CD4-positive, alpha-beta T cell (primary cell): ENCODE measurements at regions not wholly inside any gene's neighbourhood (a gene's known extent, or its start where the extent isn't known, plus 50 kb on each side); places are given as distances from the start of the nearest gene placed in this dataset.

Source experiments
- ATAC-seq: fragments of 200-7000 bp; cut with Tn5 transposase; one replicate; pipeline ENCODE4 v1.10.0; 2022; ENCODE audit warnings: mild to moderate bottlenecking; ENCODE audit not compliant: poor library complexity
- CTCF ChIA-PET: fragments of 350-600 bp; sonication (Branson Sonifier 250); formaldehyde crosslinking; loops from one replicate; lab custom pipeline; 2021; ENCODE audit warnings: antibody characterized with exemption, inconsistent platforms; lab: Charles Lee
- POLR2A ChIA-PET: fragments of 350-600 bp; sonication (Branson Sonifier 250); formaldehyde crosslinking; loops from one replicate; lab custom pipeline; 2021; ENCODE audit warnings: antibody characterized with exemption, inconsistent platforms; lab: Charles Lee
- DNase-seq, 14 experiments: peaks; one replicate each; pipeline ENCODE4 v3.0.0-alpha.2; 2013 to 2020; ENCODE audit warnings: mixed read lengths in 2 of 14
- H3K27ac ChIP-seq, 2 donors: one replicate each; pipeline versions ENCODE4 v1.5.1 to v1.7.0; 2013; ENCODE audit warnings: low read length in 2 of 2, low read depth in 1 of 2, mild to moderate bottlenecking in 1 of 2
- H3K27me3 ChIP-seq, 2 experiments: 1 replicate in 1 of 2; 2 replicates in 1 of 2; pipeline versions ENCODE4 v1.6.1 to v1.7.0; 2013; ENCODE audit warnings: low read length in 2 of 2, control low read depth in 1 of 2, mild to moderate bottlenecking in 1 of 2, moderate library complexity in 1 of 2; ENCODE audit not compliant: insufficient read depth in 2 of 2, control insufficient read depth in 1 of 2
- H3K36me3 ChIP-seq: one replicate; pipeline ENCODE4 v1.6.1; 2013; ENCODE audit warnings: low read length, control low read depth; ENCODE audit not compliant: insufficient read depth
- H3K4me1 ChIP-seq: one replicate; pipeline ENCODE4 v1.6.1; 2013; ENCODE audit warnings: low read length, control low read depth; ENCODE audit not compliant: insufficient read depth
- H3K4me3 ChIP-seq: one replicate; pipeline ENCODE4 v1.5.1; 2013; ENCODE audit warnings: mild to moderate bottlenecking, low read length, moderate library complexity
- H3K9me3 ChIP-seq, 2 experiments: 1 replicate in 1 of 2; 2 replicates in 1 of 2; pipeline versions ENCODE4 v1.6.1 to v1.7.0; 2013; ENCODE audit warnings: low read length in 2 of 2, mild to moderate bottlenecking in 2 of 2, control low read depth in 1 of 2, moderate library complexity in 1 of 2; ENCODE audit not compliant: control insufficient read depth in 1 of 2, insufficient read depth in 1 of 2
- H3K27ac Mint-ChIP-seq: one replicate; pipeline ENCODE4 v1.8.0; 2020; ENCODE audit warnings: mixed read lengths
- H3K27me3 Mint-ChIP-seq: one replicate; pipeline ENCODE4 v1.8.0; 2021; ENCODE audit warnings: mixed read lengths
- H3K36me3 Mint-ChIP-seq: one replicate; pipeline ENCODE4 v1.8.0; 2021; ENCODE audit warnings: low read depth, mixed read lengths
- H3K4me1 Mint-ChIP-seq: one replicate; pipeline ENCODE4 v1.8.0; 2021; ENCODE audit warnings: low read depth, mixed read lengths
- H3K4me3 Mint-ChIP-seq: one replicate; pipeline ENCODE4 v1.8.0; 2020; ENCODE audit warnings: mild to moderate bottlenecking, mixed read lengths
- H3K9me3 Mint-ChIP-seq: one replicate; pipeline ENCODE4 v1.8.0; 2020; ENCODE audit warnings: mixed read lengths
- CTCF ChIP-seq: fragments of 200-600 bp; IDR thresholded peaks from one replicate; pipeline ENCODE4 v1.8.0; 2022; ENCODE audit warnings: antibody characterized with exemption, mild to moderate bottlenecking
- intact Hi-C, 2 experiments: fragments of 100-400 bp; cut with DNase I in 1 of 2; cut with micrococcal nuclease in 1 of 2; formaldehyde crosslinking; loops; one replicate each; pipeline versions ENCODE4 v1.15.1 to v1.9.0; 2023 to 2025; cut with DNase I, micrococcal nuclease

GRCh38 chr21:15498455-15498854, 231.3 kb upstream of the USP25 start:
- DNase-seq (no peak), ATAC-seq (no peak)
- H3K27me3 ChIP-seq: no peaks in the 10 kb centered on the region
- no peaks in the 10 kb centered on the region for H3K4me1 Mint-ChIP-seq
- ChIA-PET CTCF (no interaction called here), POLR2A (no interaction called here)
- no peak overlapping the region for H3K4me3 ChIP-seq
- H3K36me3 ChIP-seq: no peaks in the 10 kb centered on the region
- H3K27me3 Mint-ChIP-seq: no peaks in the 10 kb centered on the region
- no peaks in the 10 kb centered on the region for H3K36me3 Mint-ChIP-seq
- intact Hi-C loops: no loop called here
- no peaks in the 10 kb centered on the region for H3K4me1 ChIP-seq
- no peaks in the 10 kb centered on the region for H3K9me3 ChIP-seq
- H3K27ac ChIP-seq: no peak overlapping the region
- no peak for TF ChIP-seq CTCF
- no peak overlapping the region for H3K27ac Mint-ChIP-seq
- no peak overlapping the region for H3K4me3 Mint-ChIP-seq
- H3K9me3 Mint-ChIP-seq: no peaks in the 10 kb centered on the region

GRCh38 chr21:15506086-15506485, 223.7 kb upstream of the USP25 start:
- no peak overlapping the region for H3K27ac Mint-ChIP-seq
- intact Hi-C loops: loop anchor here in 1 of 2 experiments (10.0 kb wide), 1 partner anchor 841 kb away; no protein-coding TSS in a partner anchor
- no peaks in the 10 kb centered on the region for H3K27me3 Mint-ChIP-seq
- no peak for TF ChIP-seq CTCF
- Histone ChIP-seq H3K4me1 (no peaks in the 10 kb centered on the region), H3K27ac (no peak overlapping the region), H3K9me3 (peaks cover 0 to 3% of the 10 kb centered on the region in 2 experiments), H3K36me3 (no peaks in the 10 kb centered on the region), H3K27me3 (no peaks in the 10 kb centered on the region), H3K4me3 (no peak overlapping the region)
- no peak overlapping the region for H3K4me3 Mint-ChIP-seq
- H3K4me1 Mint-ChIP-seq: no peaks in the 10 kb centered on the region
- CTCF ChIA-PET: no interaction called here
- POLR2A ChIA-PET: no interaction called here
- H3K9me3 Mint-ChIP-seq: no peaks in the 10 kb centered on the region
- no peaks in the 10 kb centered on the region for H3K36me3 Mint-ChIP-seq
- DNase-seq (no peak), ATAC-seq (no peak)

- no peak overlapping the region for H3K27ac Mint-ChIP-seq
- H3K36me3 ChIP-seq: no peaks in the 10 kb centered on the region
- H3K4me1 Mint-ChIP-seq: peaks cover 7% of the 10 kb centered on the region
- peaks cover 0 to 3% of the 10 kb centered on the region in 2 experiments for H3K9me3 ChIP-seq
- ChIA-PET POLR2A (no interaction called here), CTCF (no interaction called here)
- no peaks in the 10 kb centered on the region for H3K36me3 Mint-ChIP-seq
- no peak overlapping the region for H3K4me3 Mint-ChIP-seq
- H3K4me1 ChIP-seq: peaks cover under 1% of the 10 kb centered on the region
- ATAC-seq (no peak), DNase-seq (peak in 1 of 14 experiments; percentile 41)
- no peaks in the 10 kb centered on the region for H3K27me3 Mint-ChIP-seq
- intact Hi-C loops: loop anchor here in 1 of 2 experiments (2.0 to 10.0 kb wide), 2 partner anchors 24 to 844 kb away; no protein-coding TSS in a partner anchor
- H3K9me3 Mint-ChIP-seq: no peaks in the 10 kb centered on the region
- TF ChIP-seq CTCF: no peak
- no peaks in the 10 kb centered on the region for H3K27me3 ChIP-seq
- no peak overlapping the region for H3K4me3 ChIP-seq
- no peak overlapping the region for H3K27ac ChIP-seq
These were observed 221.2 kb upstream of the USP25 start for GRCh38 chr21:15508554-15508953.
